ENCODE measurements at regions not wholly inside any gene's neighbourhood (a gene's known extent, or its start where the extent isn't known, plus 50 kb on each side); places are given as distances from the start of the nearest gene placed in this dataset.

DNA sequence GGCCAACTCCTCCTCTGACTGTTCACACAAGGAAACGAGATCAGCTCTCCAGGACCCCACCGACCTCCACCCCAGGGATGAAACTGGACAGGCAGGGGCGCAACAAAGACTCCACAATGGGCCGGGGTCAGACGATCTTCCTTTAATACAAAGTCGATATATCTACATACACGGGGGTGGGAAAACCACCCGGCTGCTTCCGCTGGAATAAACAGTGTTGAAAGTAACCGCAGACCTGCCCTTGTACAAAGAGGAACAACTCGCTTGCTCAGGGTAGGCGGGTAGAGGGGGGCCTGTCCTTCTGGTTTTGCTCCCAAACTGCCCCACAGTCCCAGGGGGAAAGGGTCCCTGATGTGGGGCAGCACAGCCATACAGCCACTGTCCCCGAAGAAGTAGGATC lies 135.2 kb downstream of the PTPRS start:
- no peak for TF ChIP-seq CTCF (conservative IDR thresholded peaks at IDR 0.05)
- TF ChIP-seq ZFX (IDR thresholded peaks at IDR 0.05) = no peak

Data from C4-2B (cell line).